ENCODE measurements at regions not wholly inside any gene's neighbourhood (a gene's known extent, or its start where the extent isn't known, plus 50 kb on each side); places are given as distances from the start of the nearest gene placed in this dataset.

DNA sequence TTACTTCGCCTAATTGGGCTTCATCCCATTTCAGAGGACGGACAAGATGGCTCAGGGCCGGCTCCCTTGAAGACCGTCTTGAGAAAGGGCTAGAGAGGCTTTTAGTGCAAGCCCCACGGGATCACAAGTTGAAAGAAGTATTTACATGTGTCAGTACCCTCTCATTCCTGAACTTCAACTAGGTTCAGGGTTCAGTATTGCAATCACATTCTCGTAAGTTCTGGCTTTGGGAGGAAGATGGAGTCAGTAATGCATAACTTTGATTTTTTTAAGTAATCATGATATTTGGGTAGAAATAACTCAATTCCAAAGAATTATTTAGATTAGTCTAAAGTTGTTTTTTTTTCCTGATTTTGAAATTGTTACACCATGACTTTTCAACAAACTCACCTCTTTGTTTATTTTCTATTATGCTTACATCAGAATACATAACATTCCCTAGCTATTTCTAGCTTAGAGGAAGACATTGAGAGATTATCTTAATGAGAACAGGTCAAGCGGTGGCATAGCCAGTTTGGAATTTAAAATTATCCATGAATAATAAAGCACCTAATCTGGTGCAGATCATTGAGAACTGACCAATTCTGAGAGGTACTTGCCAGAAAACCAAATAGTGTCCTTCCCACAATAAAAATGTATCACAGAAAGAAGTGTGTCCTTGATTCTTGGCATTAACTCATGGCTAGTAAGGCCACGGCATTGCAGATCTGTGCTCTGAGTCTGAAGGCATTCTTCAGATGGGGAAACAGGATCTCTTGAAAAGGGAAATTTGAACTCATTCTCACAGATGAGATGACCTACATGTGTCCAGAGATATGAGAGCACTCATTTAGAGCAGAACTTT lies 92.1 kb upstream of the BLID start:
- WGBS, 2 donors: 54 to 65% methylated on average over 8 of the region's 8 CpGs
- TF ChIP-seq POLR2A (IDR thresholded peaks at IDR 0.05) (no peak), CTCF (IDR thresholded peaks at IDR 0.05) (no peak)
- H3K27me3 ChIP-seq: no peaks in the 10 kb centered on the region
- H3K9me3 ChIP-seq: no peaks in the 10 kb centered on the region
- no peak for DNase-seq
- no peaks in the 10 kb centered on the region for H3K36me3 ChIP-seq (ENCODE audit: low read depth, missing control alignments)
- no peak overlapping the region for H3K4me3 ChIP-seq
- H3K4me1 ChIP-seq: peaks cover 51% of the 10 kb centered on the region
- intact Hi-C loops (cut with DNase I; ENCODE audit: low total_unique reads): loop anchor here (10.0 kb wide), 1 partner anchor 103 kb away; no protein-coding TSS in a partner anchor
- H3K27ac ChIP-seq: peak overlapping the region; percentile 76 to 85

GRCh38 chr11:122207505-122207904 lies 91.5 kb upstream of the BLID start:
- Histone ChIP-seq H3K36me3 (ENCODE audit: low read depth, missing control alignments) (no peaks in the 10 kb centered on the region), H3K4me3 (no peak overlapping the region), H3K4me1 (peaks cover 55% of the 10 kb centered on the region), H3K9me3 (no peaks in the 10 kb centered on the region), H3K27ac (peak overlapping the region; percentile 76 to 85), H3K27me3 (no peaks in the 10 kb centered on the region)
- 46 to 53% methylated on average over 8 of the region's 8 CpGs for WGBS, 2 donors
- TF ChIP-seq CTCF (IDR thresholded peaks at IDR 0.05) (no peak), POLR2A (IDR thresholded peaks at IDR 0.05) (no peak)
- DNase-seq: peak; percentile 63
- intact Hi-C loops (cut with DNase I; ENCODE audit: low total_unique reads): loop anchor here (10.0 kb wide), 1 partner anchor 103 kb away; no protein-coding TSS in a partner anchor

- whole genome bisulfite sequencing, 2 donors: 46 to 53% methylated on average over 5 of the region's 5 CpGs
- H3K4me3 ChIP-seq: no peak overlapping the region
- no peaks in the 10 kb centered on the region for H3K9me3 ChIP-seq
- DNase-seq: no peak
- TF ChIP-seq POLR2A (IDR thresholded peaks at IDR 0.05): no peak
- TF ChIP-seq CTCF (IDR thresholded peaks at IDR 0.05): no peak
- H3K27ac ChIP-seq: peak overlapping the region; percentile 26 to 85
- no peaks in the 10 kb centered on the region for H3K27me3 ChIP-seq
- intact Hi-C loops (cut with DNase I; ENCODE audit: low total_unique reads): loop anchor here (10.0 kb wide), 1 partner anchor 100 kb away; no protein-coding TSS in a partner anchor
- H3K36me3 ChIP-seq (ENCODE audit: low read depth, missing control alignments): no peaks in the 10 kb centered on the region
- H3K4me1 ChIP-seq: peaks cover 56% of the 10 kb centered on the region
Observed at GRCh38 chr11:122205036-122205435, 89.0 kb upstream of the BLID start.

DNA sequence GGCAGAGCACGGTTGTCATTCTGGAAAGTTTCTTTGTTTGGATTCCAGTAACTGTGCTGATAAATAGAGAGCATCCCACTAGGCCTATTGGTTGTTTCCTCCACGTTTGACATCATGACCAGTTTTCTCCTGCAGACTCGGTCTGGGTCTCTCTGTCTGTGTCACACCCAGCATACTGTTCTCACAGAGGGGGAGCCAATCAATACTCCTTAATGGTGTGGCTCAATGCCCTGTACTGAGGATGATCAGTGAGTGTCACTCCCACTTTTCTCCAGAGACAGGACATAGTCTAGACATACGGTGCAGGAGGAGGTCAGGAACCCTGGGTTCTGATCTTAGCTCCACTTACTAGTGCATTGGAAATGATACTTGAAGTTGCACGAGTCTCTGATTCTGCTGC lies 88.2 kb upstream of the BLID start:
- H3K4me3 ChIP-seq: no peak overlapping the region
- no peaks in the 10 kb centered on the region for H3K36me3 ChIP-seq (ENCODE audit: low read depth, missing control alignments)
- TF ChIP-seq POLR2A (IDR thresholded peaks at IDR 0.05) (no peak), CTCF (IDR thresholded peaks at IDR 0.05) (no peak)
- no peaks in the 10 kb centered on the region for H3K27me3 ChIP-seq
- intact Hi-C loops (cut with DNase I; ENCODE audit: low total_unique reads): loop anchor here (5.0 to 10.0 kb wide), 2 partner anchors 99 to 547 kb away; no protein-coding TSS in a partner anchor
- no peak for DNase-seq
- H3K27ac ChIP-seq: peak overlapping the region; percentile 26 to 85
- WGBS, 2 donors: 50 to 58% methylated on average over 5 of the region's 5 CpGs
- peaks cover 52% of the 10 kb centered on the region for H3K4me1 ChIP-seq
- H3K9me3 ChIP-seq: no peaks in the 10 kb centered on the region

All from testis (tissue), 2 donors.